H1 (cell line): ENCODE measurements at regions not wholly inside any gene's neighbourhood (a gene's known extent, or its start where the extent isn't known, plus 50 kb on each side); places are given as distances from the start of the nearest gene placed in this dataset.

Experiments used
- CTCF ChIA-PET: fragments of 300-600 bp; sonication (Branson Sonifier 250); formaldehyde crosslinking; loops from one replicate; lab custom pipeline; 2021; ENCODE audit not compliant: partially characterized antibody; lab: Charles Lee
- POLR2A ChIA-PET: fragments of 300-600 bp; sonication (Branson Sonifier 250); formaldehyde crosslinking; loops from one replicate; lab custom pipeline; 2021; ENCODE audit warnings: inconsistent platforms; ENCODE audit not compliant: partially characterized antibody; lab: Charles Lee
- DNase-seq, 2 experiments: peaks; one replicate each; pipeline versions ENCODE4 v3.0.0 to v3.0.0-alpha.2; 2010 to 2022; ENCODE audit warnings: low spot score in 2 of 2, low read depth in 1 of 2, mixed read lengths in 1 of 2
- FAIRE-seq: peaks from 2 replicates; lab custom pipeline; 2011; peaks lifted over from hg19 to GRCh38; lab: Jason Lieb, UNC
- H2AFZ ChIP-seq: 2 replicates; pipeline ENCODE4 v1.8.1; 2012; ENCODE audit warnings: low read length, inconsistent platforms
- H2AK5ac ChIP-seq: 2 replicates; pipeline ENCODE4 v1.6.1; 2013; ENCODE audit warnings: low read depth, low read length
- H2BK120ac ChIP-seq: replicated peaks from 2 replicates; pipeline ENCODE3; 2013; ENCODE audit warnings: low read depth, low read length, inconsistent platforms
- H2BK12ac ChIP-seq: 2 replicates; pipeline ENCODE4 v1.6.1; 2013; ENCODE audit warnings: low read depth, low read length
- H2BK15ac ChIP-seq: 2 replicates; pipeline ENCODE4 v1.6.1; 2013; ENCODE audit warnings: low read length
- H2BK20ac ChIP-seq: 2 replicates; pipeline ENCODE4 v1.6.1; 2013; ENCODE audit warnings: low read length
- H2BK5ac ChIP-seq: 2 replicates; pipeline ENCODE4 v1.6.1; 2013; ENCODE audit warnings: low read depth, low read length
- H3K14ac ChIP-seq: 2 replicates; pipeline ENCODE4 v1.6.1; 2013; ENCODE audit warnings: inconsistent platforms; ENCODE audit not compliant: insufficient read length
- H3K18ac ChIP-seq: 2 replicates; pipeline ENCODE4 v1.6.1; 2013; ENCODE audit warnings: low read length; ENCODE audit errors: extremely low read depth
- H3K23ac ChIP-seq: 2 replicates; pipeline ENCODE4 v1.6.1; 2013; ENCODE audit warnings: inconsistent platforms; ENCODE audit not compliant: insufficient read length
- H3K23me2 ChIP-seq: 2 replicates; pipeline ENCODE4 v1.6.1; 2013; ENCODE audit warnings: low read depth, low read length
- H3K27ac ChIP-seq: 2 replicates; pipeline ENCODE4 v1.6.1; 2011; ENCODE audit warnings: low read depth, low read length, inconsistent platforms
- H3K27me3 ChIP-seq, 4 experiments: replicated peaks in 1 of 4; 1 replicate in 1 of 4; 2 replicates in 3 of 4; pipeline versions ENCODE4 v1.6.1 to v1.8.1; 2011 to 2013; ENCODE audit warnings: low read length in 3 of 4, mild to moderate bottlenecking in 3 of 4, inconsistent platforms in 2 of 4, mixed read lengths in 2 of 4, moderate library complexity in 1 of 4; ENCODE audit not compliant: control insufficient read depth in 3 of 4, insufficient read depth in 3 of 4; ENCODE audit errors: extremely low read depth in 1 of 4
- H3K36me3 ChIP-seq, 4 experiments: 2 replicates each; pipeline versions ENCODE4 v1.6.1 to v1.8.1; 2011 to 2013; ENCODE audit warnings: mild to moderate bottlenecking in 4 of 4, low read length in 3 of 4, moderate library complexity in 2 of 4, control low read depth in 1 of 4, inconsistent platforms in 1 of 4; ENCODE audit not compliant: insufficient read depth in 4 of 4, control insufficient read depth in 2 of 4
- H3K4ac ChIP-seq: replicated peaks from 2 replicates; pipeline ENCODE3; 2013; ENCODE audit warnings: low read length, low read depth, mixed read lengths, inconsistent platforms; ENCODE audit not compliant: insufficient read length
- H3K4me1 ChIP-seq, 4 experiments: replicated peaks in 1 of 4; 1 replicate in 1 of 4; 2 replicates in 3 of 4; pipeline versions ENCODE4 v1.6.1 to v1.8.1; 2011 to 2013; ENCODE audit warnings: low read length in 3 of 4, inconsistent platforms in 2 of 4, mixed read lengths in 1 of 4; ENCODE audit not compliant: insufficient read depth in 4 of 4, control insufficient read depth in 3 of 4
- H3K4me2 ChIP-seq, 2 experiments: 2 replicates each; pipeline versions ENCODE4 v1.6.1 to v1.8.1; 2011 to 2013; ENCODE audit warnings: low read depth in 2 of 2, low read length in 2 of 2, control low read depth in 1 of 2, inconsistent platforms in 1 of 2, mild to moderate bottlenecking in 1 of 2; ENCODE audit not compliant: insufficient read depth in 1 of 2
- H3K4me3 ChIP-seq, 4 experiments: fragments of 200-600, 300-600 bp in 1 of 4; sonication (generic), shearing (Covaris generic), sonication (Bioruptor Twin) in 1 of 4; 2 replicates each; pipeline versions ENCODE4 v1.5.1 to v1.8.1; 2011 to 2016; ENCODE audit warnings: low read length in 4 of 4, low read depth in 3 of 4, control low read depth in 2 of 4, inconsistent platforms in 2 of 4, mild to moderate bottlenecking in 2 of 4, mixed read lengths in 1 of 4, moderate library complexity in 1 of 4; ENCODE audit not compliant: insufficient read depth in 2 of 4; ENCODE audit errors: extremely low read depth in 1 of 4
- H3K56ac ChIP-seq: replicated peaks from 2 replicates; pipeline ENCODE3; 2013; ENCODE audit warnings: low read depth, mild to moderate bottlenecking, mixed read lengths, low read length, inconsistent platforms; ENCODE audit not compliant: insufficient read length
- H3K79me1 ChIP-seq: 2 replicates; pipeline ENCODE4 v1.6.1; 2013; ENCODE audit warnings: low read depth, low read length, control low read depth
- H3K79me2 ChIP-seq, 2 experiments: 2 replicates each; pipeline versions ENCODE4 v1.6.1 to v1.8.1; 2012 to 2013; ENCODE audit warnings: low read length in 2 of 2, mild to moderate bottlenecking in 2 of 2, inconsistent platforms in 1 of 2; ENCODE audit not compliant: insufficient read depth in 2 of 2, control insufficient read depth in 1 of 2
- H3K9ac ChIP-seq, 4 experiments: replicated peaks in 1 of 4; 1 replicate in 1 of 4; 2 replicates in 3 of 4; pipeline versions ENCODE4 v1.6.1 to v1.8.1; 2011 to 2013; ENCODE audit warnings: low read depth in 3 of 4, low read length in 3 of 4, control low read depth in 2 of 4, mild to moderate bottlenecking in 2 of 4, moderate library complexity in 2 of 4, inconsistent platforms in 1 of 4; ENCODE audit errors: extremely low read depth in 1 of 4
- H3K9me3 ChIP-seq, 2 experiments: 2 replicates each; pipeline versions ENCODE4 v1.6.1 to v1.8.1; 2012 to 2013; ENCODE audit warnings: mild to moderate bottlenecking in 2 of 2, moderate library complexity in 2 of 2, control low read depth in 1 of 2, inconsistent platforms in 1 of 2, low read depth in 1 of 2, low read length in 1 of 2, mixed read lengths in 1 of 2; ENCODE audit not compliant: insufficient read depth in 2 of 2
- H4K20me1 ChIP-seq, 2 experiments: replicated peaks in 1 of 2; 2 replicates each; pipeline versions ENCODE3 to v1.8.1; 2011 to 2013; ENCODE audit warnings: inconsistent platforms in 2 of 2, low read length in 2 of 2, mild to moderate bottlenecking in 1 of 2; ENCODE audit not compliant: insufficient read depth in 2 of 2, control insufficient read depth in 1 of 2
- H4K5ac ChIP-seq: 2 replicates; pipeline ENCODE4 v1.6.1; 2013; ENCODE audit warnings: low read length, low read depth, mixed read lengths, inconsistent platforms; ENCODE audit not compliant: insufficient read length
- H4K8ac ChIP-seq: 2 replicates; pipeline ENCODE4 v1.8.0; 2013; ENCODE audit warnings: mild to moderate bottlenecking, moderate library complexity, low read length, inconsistent platforms; ENCODE audit not compliant: insufficient read depth; ENCODE audit errors: extremely low read depth
- H4K91ac ChIP-seq: replicated peaks from 2 replicates; pipeline ENCODE3; 2013; ENCODE audit warnings: low read length, mixed read lengths, inconsistent platforms; ENCODE audit not compliant: insufficient read length
- CHD1 ChIP-seq: IDR thresholded peaks from 2 replicates; pipeline ENCODE4 v1.6.1; 2012; ENCODE audit warnings: low read depth, low read length, improper control_type of control experiment
- NANOG ChIP-seq: IDR thresholded peaks from 2 replicates; pipeline ENCODE4 v1.6.1; 2011; ENCODE audit warnings: low read length, low read depth, mild to moderate bottlenecking, inconsistent platforms; ENCODE audit not compliant: insufficient read depth, poor library complexity, severe bottlenecking
- RNF2 ChIP-seq: fragments of 200-900, 300-1000 bp; sonication (generic); IDR thresholded peaks from 2 replicates; pipeline ENCODE4 v1.7.1; 2016; ENCODE audit warnings: borderline replicate concordance, low read depth, mild to moderate bottlenecking, antibody characterized with exemption, low read length; ENCODE audit not compliant: poor library complexity, severe bottlenecking; ENCODE audit errors: missing control alignments
- SP4 ChIP-seq: IDR thresholded peaks from 2 replicates; pipeline ENCODE4 v1.6.1; 2012; ENCODE audit warnings: low read length, inconsistent platforms
- whole genome bisulfite sequencing, 2 experiments: shearing (Covaris generic) in 1 of 2; methylation state at CpG; one replicate each; pipeline versions ENCODE4 v1.1.6 to v1.1.7; 2013 to 2015; ENCODE audit warnings: low lambda C conversion rate in 2 of 2, mixed read lengths in 2 of 2, inconsistent platforms in 1 of 2, low coverage in 1 of 2, missing lambda C conversion rate in 1 of 2; ENCODE audit not compliant: insufficient replicate concordance in 2 of 2, insufficient coverage in 1 of 2, insufficient read length in 1 of 2; ENCODE audit errors: extremely low coverage in 1 of 2, missing lambda C conversion rate in 1 of 2; 5-methylcytosine and 5-hydroxymethylcytosine counted together

DNA sequence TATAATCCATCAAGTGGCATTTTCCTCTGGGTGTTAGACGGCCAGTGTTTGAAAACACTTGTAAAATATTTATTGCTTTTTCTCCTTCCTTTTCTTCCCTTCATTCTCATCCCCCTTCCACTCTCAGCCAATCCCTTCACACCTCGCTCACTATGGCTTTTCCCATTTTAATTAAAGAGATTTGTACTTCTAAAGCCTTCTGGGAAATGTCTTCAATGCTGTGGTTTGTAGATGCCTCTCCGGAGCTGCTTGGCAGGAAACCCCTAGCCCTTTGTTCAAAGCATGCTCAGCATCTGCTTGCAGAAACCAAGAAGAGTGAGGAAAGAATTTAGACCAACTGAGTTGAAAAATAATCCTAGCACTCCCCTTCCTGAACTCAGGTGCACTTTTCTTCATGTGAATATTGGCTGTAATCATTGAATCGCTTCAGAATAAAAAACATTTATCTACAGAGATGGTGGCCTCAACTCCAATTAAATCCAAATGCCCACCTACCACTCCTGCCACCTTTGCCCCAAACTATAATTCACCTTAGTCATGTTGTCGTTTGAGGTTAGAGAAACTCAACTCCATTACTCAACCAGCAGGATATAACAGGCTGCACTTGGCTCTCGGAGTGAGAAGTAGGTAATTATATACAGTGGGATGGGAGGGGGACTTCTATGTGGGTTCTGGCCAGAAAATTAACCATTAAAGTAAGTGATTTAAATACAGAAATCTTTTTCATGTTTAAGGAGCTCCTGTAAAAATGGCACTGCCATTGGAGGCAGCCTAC lies 659.4 kb upstream of the CAMK1G start:
- FAIRE-seq, result no peak
- Histone ChIP-seq H4K5ac (no peak overlapping the region), H3K23ac (no peak overlapping the region), H3K27me3 (no peaks in the 10 kb centered on the region), H2BK120ac (no peak overlapping the region), H3K36me3 (no peaks in the 10 kb centered on the region), H2BK15ac (no peak overlapping the region), H4K91ac (no peak overlapping the region), H2BK20ac (no peak overlapping the region), H3K79me1 (no peaks in the 10 kb centered on the region), H2BK12ac (no peak overlapping the region), H3K23me2 (no peaks in the 10 kb centered on the region), H3K9ac (no peak overlapping the region), H3K4me2 (no peak overlapping the region), H3K79me2 (no peaks in the 10 kb centered on the region), H2AK5ac (no peak overlapping the region), H3K4me1 (no peaks in the 10 kb centered on the region), H3K9me3 (no peaks in the 10 kb centered on the region), H3K14ac (no peak overlapping the region), H2BK5ac (no peak overlapping the region), H2AFZ (no peak overlapping the region), H3K4ac (no peak overlapping the region), H3K4me3 (no peak overlapping the region), H3K18ac (no peak overlapping the region), H4K20me1 (no peaks in the 10 kb centered on the region), H4K8ac (no peak overlapping the region), H3K27ac (no peak overlapping the region), H3K56ac (no peak overlapping the region)
- TF ChIP-seq RNF2 (no peak), SP4 (no peak), NANOG (no peak), CHD1 (no peak)
- ChIA-PET POLR2A (no interaction called here), CTCF (no interaction called here)
- no peak for DNase-seq
- 87% methylated on average over 6 of the region's 6 CpGs; no CpG with 5 or more reads in 1 of the 2 experiments for WGBS, 2 experiments
